K562 (cell line): ENCODE measurements at regions not wholly inside any gene's neighbourhood (a gene's known extent, or its start where the extent isn't known, plus 50 kb on each side); places are given as distances from the start of the nearest gene placed in this dataset.

Experiments used
- CXXC5 ChIP-seq: fragments of 250-450 bp; sonication (Bioruptor Pico); IDR thresholded peaks from 2 replicates; pipeline ENCODE4 v1.8.0; 2022; ENCODE audit warnings: inconsistent platforms, mild to moderate bottlenecking, moderate library complexity
- KLF6 ChIP-seq: fragments of 250-450 bp; sonication (Bioruptor Pico); IDR thresholded peaks from 2 replicates; pipeline ENCODE4 v1.4.0; 2020; ENCODE audit warnings: mild to moderate bottlenecking, moderate library complexity, borderline replicate concordance
- LCOR ChIP-seq: sonication (generic); formaldehyde crosslinking; IDR thresholded peaks from 2 replicates; pipeline ENCODE4 v1.8.0; 2022; ENCODE audit warnings: mild to moderate bottlenecking, missing genetic modification reagents
- ZFP1 ChIP-seq: fragments of 450-650 bp; formaldehyde crosslinking; IDR thresholded peaks from 2 replicates; pipeline ENCODE4 v1.4.0; 2020; ENCODE audit warnings: mild to moderate bottlenecking, mixed read lengths
- ZNF699 ChIP-seq: fragments of 250-450 bp; sonication (Bioruptor Pico); IDR thresholded peaks from 2 replicates; pipeline ENCODE4 v1.8.0; 2021; ENCODE audit warnings: mild to moderate bottlenecking, moderate library complexity; ENCODE audit not compliant: insufficient replicate concordance
- TF ChIP-seq, protein P1 (sequence below): fragments of 450-650 bp; IDR thresholded peaks from 2 replicates; pipeline ENCODE4 v1.6.1; 2017; ENCODE audit warnings: antibody characterized with exemption, mild to moderate bottlenecking
- TF ChIP-seq, protein P2 (sequence below): IDR thresholded peaks from 2 replicates; pipeline ENCODE4 v1.6.1; 2012; ENCODE audit warnings: low read depth, low read length, improper control_type of control experiment, borderline replicate concordance
- TF ChIP-seq, protein P3 (sequence below): fragments of 150-350 bp; conservative IDR thresholded peaks from 2 replicates; pipeline ENCODE4 v1.6.1; 2014; ENCODE audit warnings: low read length

DNA sequence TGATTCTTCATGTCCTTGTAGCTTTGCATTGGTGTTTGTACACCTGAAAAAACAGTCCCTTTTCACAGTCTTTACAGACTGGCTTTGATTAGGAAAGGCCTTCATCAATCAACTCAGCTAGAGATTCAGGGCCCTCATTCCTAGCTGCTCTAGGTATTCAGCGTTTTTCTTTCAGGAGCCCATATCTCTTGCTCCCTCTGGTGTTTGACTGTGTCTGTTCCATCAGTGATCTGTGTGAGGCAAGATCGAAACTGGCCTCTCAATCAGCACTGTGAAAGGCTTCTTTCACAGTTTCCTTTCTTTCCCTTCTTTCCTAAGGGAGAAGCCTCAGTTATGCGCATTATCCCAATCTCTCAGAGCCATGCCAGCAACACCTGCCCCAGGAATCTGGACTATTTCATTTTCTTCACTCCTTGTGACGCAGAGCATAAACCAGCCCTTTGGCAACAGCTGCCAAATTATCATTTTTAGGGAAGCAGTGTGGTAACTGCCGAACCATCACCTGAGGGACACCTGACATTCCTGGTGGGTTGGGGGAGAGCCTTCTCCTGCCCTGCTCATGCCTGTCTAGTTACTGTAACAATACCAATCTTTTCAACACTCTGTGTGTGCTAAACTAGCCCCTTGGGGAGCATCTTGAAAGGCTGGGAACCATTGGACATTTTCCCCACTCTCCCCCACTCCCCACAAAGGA is 75.7 kb upstream of the CCDC71L start (continued):
- TF ChIP-seq, protein P1, sequence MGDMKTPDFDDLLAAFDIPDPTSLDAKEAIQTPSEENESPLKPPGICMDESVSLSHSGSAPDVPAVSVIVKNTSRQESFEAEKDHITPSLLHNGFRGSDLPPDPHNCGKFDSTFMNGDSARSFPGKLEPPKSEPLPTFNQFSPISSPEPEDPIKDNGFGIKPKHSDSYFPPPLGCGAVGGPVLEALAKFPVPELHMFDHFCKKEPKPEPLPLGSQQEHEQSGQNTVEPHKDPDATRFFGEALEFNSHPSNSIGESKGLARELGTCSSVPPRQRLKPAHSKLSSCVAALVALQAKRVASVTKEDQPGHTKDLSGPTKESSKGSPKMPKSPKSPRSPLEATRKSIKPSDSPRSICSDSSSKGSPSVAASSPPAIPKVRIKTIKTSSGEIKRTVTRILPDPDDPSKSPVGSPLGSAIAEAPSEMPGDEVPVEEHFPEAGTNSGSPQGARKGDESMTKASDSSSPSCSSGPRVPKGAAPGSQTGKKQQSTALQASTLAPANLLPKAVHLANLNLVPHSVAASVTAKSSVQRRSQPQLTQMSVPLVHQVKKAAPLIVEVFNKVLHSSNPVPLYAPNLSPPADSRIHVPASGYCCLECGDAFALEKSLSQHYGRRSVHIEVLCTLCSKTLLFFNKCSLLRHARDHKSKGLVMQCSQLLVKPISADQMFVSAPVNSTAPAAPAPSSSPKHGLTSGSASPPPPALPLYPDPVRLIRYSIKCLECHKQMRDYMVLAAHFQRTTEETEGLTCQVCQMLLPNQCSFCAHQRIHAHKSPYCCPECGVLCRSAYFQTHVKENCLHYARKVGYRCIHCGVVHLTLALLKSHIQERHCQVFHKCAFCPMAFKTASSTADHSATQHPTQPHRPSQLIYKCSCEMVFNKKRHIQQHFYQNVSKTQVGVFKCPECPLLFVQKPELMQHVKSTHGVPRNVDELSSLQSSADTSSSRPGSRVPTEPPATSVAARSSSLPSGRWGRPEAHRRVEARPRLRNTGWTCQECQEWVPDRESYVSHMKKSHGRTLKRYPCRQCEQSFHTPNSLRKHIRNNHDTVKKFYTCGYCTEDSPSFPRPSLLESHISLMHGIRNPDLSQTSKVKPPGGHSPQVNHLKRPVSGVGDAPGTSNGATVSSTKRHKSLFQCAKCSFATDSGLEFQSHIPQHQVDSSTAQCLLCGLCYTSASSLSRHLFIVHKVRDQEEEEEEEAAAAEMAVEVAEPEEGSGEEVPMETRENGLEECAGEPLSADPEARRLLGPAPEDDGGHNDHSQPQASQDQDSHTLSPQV: peak; percentile 64; the same call in 1 of the 2 replicates
- TF ChIP-seq LCOR (CRISPR knock-in tag) (peak; percentile 21; the same call in 1 of the 2 replicates), ZNF699 (no peak), CXXC5 (peak; percentile 33; the same call in 1 of the 2 replicates), KLF6 (CRISPR knock-in tag) (no peak), ZFP1 (CRISPR knock-in tag) (no peak)
- TF ChIP-seq, protein P2, sequence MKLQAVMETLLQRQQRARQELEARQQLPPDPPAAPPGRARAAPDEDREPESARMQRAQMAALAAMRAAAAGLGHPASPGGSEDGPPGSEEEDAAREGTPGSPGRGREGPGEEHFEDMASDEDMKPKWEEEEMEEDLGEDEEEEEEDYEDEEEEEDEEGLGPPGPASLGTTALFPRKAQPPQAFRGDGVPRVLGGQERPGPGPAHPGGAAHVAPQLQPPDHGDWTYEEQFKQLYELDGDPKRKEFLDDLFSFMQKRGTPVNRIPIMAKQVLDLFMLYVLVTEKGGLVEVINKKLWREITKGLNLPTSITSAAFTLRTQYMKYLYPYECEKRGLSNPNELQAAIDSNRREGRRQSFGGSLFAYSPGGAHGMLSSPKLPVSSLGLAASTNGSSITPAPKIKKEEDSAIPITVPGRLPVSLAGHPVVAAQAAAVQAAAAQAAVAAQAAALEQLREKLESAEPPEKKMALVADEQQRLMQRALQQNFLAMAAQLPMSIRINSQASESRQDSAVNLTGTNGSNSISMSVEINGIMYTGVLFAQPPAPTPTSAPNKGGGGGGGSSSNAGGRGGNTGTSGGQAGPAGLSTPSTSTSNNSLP: peak; percentile 90; the same call in 1 of the 2 replicates
- TF ChIP-seq, protein P3, sequence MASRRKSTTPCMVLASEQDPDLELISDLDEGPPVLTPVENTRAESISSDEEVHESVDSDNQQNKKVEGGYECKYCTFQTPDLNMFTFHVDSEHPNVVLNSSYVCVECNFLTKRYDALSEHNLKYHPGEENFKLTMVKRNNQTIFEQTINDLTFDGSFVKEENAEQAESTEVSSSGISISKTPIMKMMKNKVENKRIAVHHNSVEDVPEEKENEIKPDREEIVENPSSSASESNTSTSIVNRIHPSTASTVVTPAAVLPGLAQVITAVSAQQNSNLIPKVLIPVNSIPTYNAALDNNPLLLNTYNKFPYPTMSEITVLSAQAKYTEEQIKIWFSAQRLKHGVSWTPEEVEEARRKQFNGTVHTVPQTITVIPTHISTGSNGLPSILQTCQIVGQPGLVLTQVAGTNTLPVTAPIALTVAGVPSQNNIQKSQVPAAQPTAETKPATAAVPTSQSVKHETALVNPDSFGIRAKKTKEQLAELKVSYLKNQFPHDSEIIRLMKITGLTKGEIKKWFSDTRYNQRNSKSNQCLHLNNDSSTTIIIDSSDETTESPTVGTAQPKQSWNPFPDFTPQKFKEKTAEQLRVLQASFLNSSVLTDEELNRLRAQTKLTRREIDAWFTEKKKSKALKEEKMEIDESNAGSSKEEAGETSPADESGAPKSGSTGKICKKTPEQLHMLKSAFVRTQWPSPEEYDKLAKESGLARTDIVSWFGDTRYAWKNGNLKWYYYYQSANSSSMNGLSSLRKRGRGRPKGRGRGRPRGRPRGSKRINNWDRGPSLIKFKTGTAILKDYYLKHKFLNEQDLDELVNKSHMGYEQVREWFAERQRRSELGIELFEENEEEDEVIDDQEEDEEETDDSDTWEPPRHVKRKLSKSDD: 0 out of 2 replicates have a peak, but pooled peaks have one; percentile 31
